Neural progenitor cell (in vitro differentiated cells): ENCODE measurements at regions not wholly inside any gene's neighbourhood (a gene's known extent, or its start where the extent isn't known, plus 50 kb on each side); places are given as distances from the start of the nearest gene placed in this dataset.

Experiments
- DNase-seq: peaks from one replicate; pipeline ENCODE4 v3.0.0-alpha.2; 2016; ENCODE audit warnings: low spot score
- H2AFZ ChIP-seq: fragments of 200-600 bp; sonication (generic); replicated peaks from 2 replicates; pipeline ENCODE4 v1.6.1; 2016; ENCODE audit warnings: antibody characterized with exemption
- H3F3A ChIP-seq: fragments of 200-600 bp; sonication (generic); 2 replicates; pipeline ENCODE4 v1.6.1; 2016; ENCODE audit warnings: antibody characterized with exemption, low read depth
- H3K27ac ChIP-seq: fragments of 200-600 bp; sonication (generic); 2 replicates; pipeline ENCODE4 v1.5.1; 2016; ENCODE audit warnings: mild to moderate bottlenecking
- H3K27me3 ChIP-seq: fragments of 200-600 bp; sonication (generic); 2 replicates; pipeline ENCODE4 v1.6.1; 2016; ENCODE audit warnings: mild to moderate bottlenecking, moderate library complexity
- H3K36me3 ChIP-seq: fragments of 200-600 bp; sonication (generic); 2 replicates; pipeline ENCODE4 v1.5.1; 2016
- H3K4me1 ChIP-seq: fragments of 200-600 bp; sonication (generic); 2 replicates; pipeline ENCODE4 v1.6.1; 2016; ENCODE audit warnings: mixed run types
- H3K4me2 ChIP-seq: fragments of 200-600 bp; sonication (generic); 2 replicates; pipeline ENCODE4 v1.6.1; 2016
- H3K4me3 ChIP-seq: fragments of 200-600 bp; sonication (generic); 2 replicates; pipeline ENCODE4 v1.5.1; 2016
- H3K79me2 ChIP-seq: fragments of 200-600 bp; sonication (generic); 2 replicates; pipeline ENCODE4 v1.6.1; 2016; ENCODE audit warnings: low read depth
- H3K9ac ChIP-seq: fragments of 200-600 bp; sonication (generic); 2 replicates; pipeline ENCODE4 v1.6.1; 2016
- H3K9me3 ChIP-seq: fragments of 200-600 bp; sonication (generic); 2 replicates; pipeline ENCODE4 v1.5.1; 2016; ENCODE audit warnings: low read depth
- H4K20me1 ChIP-seq: fragments of 200-600 bp; sonication (generic); 2 replicates; pipeline ENCODE4 v1.6.1; 2016; ENCODE audit warnings: low read depth
- H3K27ac Mint-ChIP-seq: 3 replicates; pipeline ENCODE4 v1.8.0; 2021; ENCODE audit warnings: mixed read lengths
- H3K27me3 Mint-ChIP-seq: 2 replicates; pipeline ENCODE4 v1.8.0; 2022; ENCODE audit warnings: low read depth, mild to moderate bottlenecking, inconsistent platforms, moderate library complexity, mixed read lengths; ENCODE audit not compliant: insufficient read depth
- H3K36me3 Mint-ChIP-seq: 3 replicates; pipeline ENCODE4 v1.8.0; 2021; ENCODE audit warnings: mixed read lengths
- H3K4me1 Mint-ChIP-seq: 3 replicates; pipeline ENCODE4 v1.8.0; 2021; ENCODE audit warnings: mixed read lengths
- H3K4me3 Mint-ChIP-seq: 3 replicates; pipeline ENCODE4 v1.8.0; 2021; ENCODE audit warnings: mild to moderate bottlenecking, moderate library complexity, mixed read lengths
- H3K9me3 Mint-ChIP-seq: 3 replicates; pipeline ENCODE4 v1.8.0; 2020; ENCODE audit warnings: mixed read lengths
- CTCF ChIP-seq: fragments of 200-600 bp; sonication (generic); IDR thresholded peaks from 2 replicates; pipeline ENCODE4 v1.5.1; 2017; ENCODE audit warnings: antibody characterized with exemption, mild to moderate bottlenecking
- EZH2 ChIP-seq: fragments of 200-600 bp; sonication (generic); IDR thresholded peaks from 2 replicates; pipeline ENCODE4 v1.6.1; 2017; ENCODE audit warnings: antibody characterized with exemption, mild to moderate bottlenecking, moderate library complexity
- EZH2phosphoT487 ChIP-seq: fragments of 200-600 bp; sonication (generic); IDR thresholded peaks from 2 replicates; pipeline ENCODE4 v1.6.1; 2017; ENCODE audit warnings: antibody characterized with exemption

- H3K27me3 Mint-ChIP-seq: no peaks in the 10 kb centered on the region
- H3F3A ChIP-seq: no peaks in the 10 kb centered on the region
- H3K4me3 Mint-ChIP-seq: no peak overlapping the region
- no peak overlapping the region for H2AFZ ChIP-seq
- no peaks in the 10 kb centered on the region for H4K20me1 ChIP-seq
- DNase-seq: no peak
- H3K9me3 Mint-ChIP-seq: peaks cover 3% of the 10 kb centered on the region
- H3K4me1 Mint-ChIP-seq: peaks cover 15% of the 10 kb centered on the region
- H3K9ac ChIP-seq: no peak overlapping the region
- H3K79me2 ChIP-seq: no peaks in the 10 kb centered on the region
- no peak overlapping the region for H3K4me3 ChIP-seq
- H3K27ac Mint-ChIP-seq: no peak overlapping the region
- no peaks in the 10 kb centered on the region for H3K9me3 ChIP-seq
- H3K36me3 Mint-ChIP-seq: no peaks in the 10 kb centered on the region
- H3K4me1 ChIP-seq: no peaks in the 10 kb centered on the region
- no peak overlapping the region for H3K4me2 ChIP-seq
- H3K27ac ChIP-seq: no peak overlapping the region
- no peaks in the 10 kb centered on the region for H3K27me3 ChIP-seq
- no peaks in the 10 kb centered on the region for H3K36me3 ChIP-seq
- no peak for TF ChIP-seq CTCF
- no peak for TF ChIP-seq EZH2phosphoT487
- TF ChIP-seq EZH2: no peak
Measured at GRCh38 chr2:42118754-42119569, 50.2 kb upstream of the EML4 start.
